Upper lobe of left lung (tissue), 4 donors: ENCODE measurements at regions not wholly inside any gene's neighbourhood (a gene's known extent, or its start where the extent isn't known, plus 50 kb on each side); places are given as distances from the start of the nearest gene placed in this dataset.

Experiments
- EP300 ChIP-seq, 4 donors: sonication (generic); formaldehyde crosslinking; IDR thresholded peaks; one replicate each; pipeline ENCODE4 v1.5.1; 2017; ENCODE audit warnings: antibody characterized with exemption in 4 of 4, control low read depth in 2 of 4
- POLR2A ChIP-seq, 4 donors: fragments of 450-650 bp; IDR thresholded peaks; one replicate each; pipeline ENCODE4 v1.5.1; 2016 to 2017; ENCODE audit warnings: antibody characterized with exemption in 4 of 4, mild to moderate bottlenecking in 2 of 4
- POLR2AphosphoS5 ChIP-seq, 2 donors: sonication (generic); formaldehyde crosslinking; IDR thresholded peaks; one replicate each; pipeline ENCODE4 v1.5.1; 2017; ENCODE audit warnings: antibody characterized with exemption in 2 of 2
- TF ChIP-seq, protein P1 (sequence below), 6 experiments: fragments of 450-650 bp in 4 of 6; fragments of 200-600 bp in 2 of 6; sonication (generic) in 2 of 6; IDR thresholded peaks; one replicate each; pipeline ENCODE4 v1.5.1; 2016 to 2019; ENCODE audit warnings: antibody characterized with exemption in 6 of 6

DNA sequence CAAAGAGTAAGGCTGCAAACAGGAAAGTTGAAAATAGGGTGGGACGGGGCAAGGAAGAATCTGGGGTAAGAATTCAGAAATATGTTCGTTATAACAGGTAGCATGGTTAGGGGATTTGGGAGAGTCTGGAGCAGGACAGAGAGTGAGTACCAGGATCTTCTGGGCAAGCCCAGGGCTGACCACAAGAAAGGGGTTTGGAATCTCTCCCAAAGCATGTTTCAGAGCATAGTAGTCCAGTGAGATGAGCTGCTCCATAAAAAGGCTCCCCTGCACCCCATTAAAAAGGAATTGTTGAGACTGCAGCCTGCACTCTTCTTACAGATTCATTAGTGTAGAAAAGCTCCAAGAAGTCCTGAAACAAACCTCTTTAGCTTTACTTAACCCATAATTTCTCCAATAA is 291.1 kb downstream of the MTX2 start:
- TF ChIP-seq, protein P1, sequence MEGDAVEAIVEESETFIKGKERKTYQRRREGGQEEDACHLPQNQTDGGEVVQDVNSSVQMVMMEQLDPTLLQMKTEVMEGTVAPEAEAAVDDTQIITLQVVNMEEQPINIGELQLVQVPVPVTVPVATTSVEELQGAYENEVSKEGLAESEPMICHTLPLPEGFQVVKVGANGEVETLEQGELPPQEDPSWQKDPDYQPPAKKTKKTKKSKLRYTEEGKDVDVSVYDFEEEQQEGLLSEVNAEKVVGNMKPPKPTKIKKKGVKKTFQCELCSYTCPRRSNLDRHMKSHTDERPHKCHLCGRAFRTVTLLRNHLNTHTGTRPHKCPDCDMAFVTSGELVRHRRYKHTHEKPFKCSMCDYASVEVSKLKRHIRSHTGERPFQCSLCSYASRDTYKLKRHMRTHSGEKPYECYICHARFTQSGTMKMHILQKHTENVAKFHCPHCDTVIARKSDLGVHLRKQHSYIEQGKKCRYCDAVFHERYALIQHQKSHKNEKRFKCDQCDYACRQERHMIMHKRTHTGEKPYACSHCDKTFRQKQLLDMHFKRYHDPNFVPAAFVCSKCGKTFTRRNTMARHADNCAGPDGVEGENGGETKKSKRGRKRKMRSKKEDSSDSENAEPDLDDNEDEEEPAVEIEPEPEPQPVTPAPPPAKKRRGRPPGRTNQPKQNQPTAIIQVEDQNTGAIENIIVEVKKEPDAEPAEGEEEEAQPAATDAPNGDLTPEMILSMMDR (IDR thresholded peaks at IDR 0.05), result no peak
- TF ChIP-seq EP300 (IDR thresholded peaks at IDR 0.05) (no peak), POLR2A (IDR thresholded peaks at IDR 0.05) (no peak), POLR2AphosphoS5 (IDR thresholded peaks at IDR 0.05) (no peak)
